ENCODE measurements at regions not wholly inside any gene's neighbourhood (a gene's known extent, or its start where the extent isn't known, plus 50 kb on each side); places are given as distances from the start of the nearest gene placed in this dataset.
"Not testable (repeated sequence)": the region's sequence is repeated elsewhere in the genome, so short reads cannot be mapped to it uniquely, and the experiment has no call there.

DNA sequence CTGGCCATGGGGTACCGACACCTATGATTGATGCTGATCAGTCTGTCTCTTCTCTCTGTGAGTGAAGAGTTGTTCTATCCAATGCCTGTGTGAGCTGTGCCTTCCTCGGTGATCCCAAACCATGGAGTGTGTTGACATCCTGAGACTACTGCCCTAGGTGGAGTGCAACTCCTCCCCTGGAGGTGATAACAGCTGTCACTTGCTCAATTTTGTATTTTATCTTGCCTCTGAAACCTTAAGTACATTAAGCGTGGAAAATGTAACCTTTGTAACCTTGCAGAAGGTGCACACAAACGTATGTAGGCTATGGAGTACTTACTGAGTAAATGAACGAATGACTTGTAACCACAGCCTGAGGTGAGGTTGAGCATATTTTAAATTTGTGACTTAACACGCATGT, 256.2 kb downstream of the FNDC1 start:
- H3K4me1 ChIP-seq (ENCODE audit: insufficient read depth, insufficient read length), result peaks cover 3% of the 10 kb centered on the region
- DNase-seq (ENCODE audit: low read depth, low spot score), result no peak
- no peak overlapping the region for H3K9ac ChIP-seq (ENCODE audit: insufficient read length, low read depth)
- H3K27me3 ChIP-seq (ENCODE audit: insufficient read depth, insufficient read length), result no peaks in the 10 kb centered on the region
- H3K4me3 ChIP-seq (ENCODE audit: insufficient read length, low read depth), result no peak overlapping the region
- TF ChIP-seq ZNF274 (IDR thresholded peaks at IDR 0.05; ENCODE audit: low read depth, low read length) (no peak), YY1 (IDR thresholded peaks at IDR 0.05; ENCODE audit: insufficient read depth, insufficient read length) (no peak), SUZ12 (IDR thresholded peaks at IDR 0.05; ENCODE audit: extremely low read depth, insufficient read depth, insufficient read length) (no peak)
- H3K36me3 ChIP-seq (ENCODE audit: insufficient read depth, insufficient read length, low read length), result no peaks in the 10 kb centered on the region
- H3K9me3 ChIP-seq (ENCODE audit: insufficient read depth, low read length), result no peaks in the 10 kb centered on the region

GRCh38 chr6:159422041-159422984, 253.1 kb downstream of the FNDC1 start:
- Histone ChIP-seq H3K9me3 (ENCODE audit: insufficient read depth, low read length) (no peaks in the 10 kb centered on the region), H3K36me3 (ENCODE audit: insufficient read depth, insufficient read length, low read length) (no peaks in the 10 kb centered on the region), H3K27me3 (ENCODE audit: insufficient read depth, insufficient read length) (no peaks in the 10 kb centered on the region), H3K4me3 (ENCODE audit: insufficient read length, low read depth) (no peak overlapping the region), H3K4me1 (ENCODE audit: insufficient read depth, insufficient read length) (peaks cover 3% of the 10 kb centered on the region), H3K9ac (ENCODE audit: insufficient read length, low read depth) (no peak overlapping the region)
- TF ChIP-seq YY1 (IDR thresholded peaks at IDR 0.05; ENCODE audit: insufficient read depth, insufficient read length), result no peak
- TF ChIP-seq ZNF274 (IDR thresholded peaks at IDR 0.05; ENCODE audit: low read depth, low read length), result no peak
- no peak for TF ChIP-seq SUZ12 (IDR thresholded peaks at IDR 0.05; ENCODE audit: extremely low read depth, insufficient read depth, insufficient read length)
- DNase-seq (ENCODE audit: low read depth, low spot score), result no peak

GRCh38 chr6:159421586-159421985, 252.4 kb downstream of the FNDC1 start:
- TF ChIP-seq SUZ12 (IDR thresholded peaks at IDR 0.05; ENCODE audit: extremely low read depth, insufficient read depth, insufficient read length), result no peak
- TF ChIP-seq YY1 (IDR thresholded peaks at IDR 0.05; ENCODE audit: insufficient read depth, insufficient read length), result no peak
- TF ChIP-seq ZNF274 (IDR thresholded peaks at IDR 0.05; ENCODE audit: low read depth, low read length), result no peak
- H3K4me1 ChIP-seq (ENCODE audit: insufficient read depth, insufficient read length), result peaks cover 3% of the 10 kb centered on the region
- no peaks in the 10 kb centered on the region for H3K27me3 ChIP-seq (ENCODE audit: insufficient read depth, insufficient read length)
- no peaks in the 10 kb centered on the region for H3K9me3 ChIP-seq (ENCODE audit: insufficient read depth, low read length)
- H3K4me3 ChIP-seq (ENCODE audit: insufficient read length, low read depth), result no peak overlapping the region
- H3K9ac ChIP-seq (ENCODE audit: insufficient read length, low read depth), result no peak overlapping the region
- H3K36me3 ChIP-seq (ENCODE audit: insufficient read depth, insufficient read length, low read length), result no peaks in the 10 kb centered on the region
- no peak for DNase-seq (ENCODE audit: low read depth, low spot score)

- peaks cover 3% of the 10 kb centered on the region for H3K4me1 ChIP-seq (ENCODE audit: insufficient read depth, insufficient read length)
- peaks cover 20% of the 10 kb centered on the region for H3K9me3 ChIP-seq (ENCODE audit: insufficient read depth, low read length)
- H3K27me3 ChIP-seq (ENCODE audit: insufficient read depth, insufficient read length), result no peaks in the 10 kb centered on the region
- H3K36me3 ChIP-seq (ENCODE audit: insufficient read depth, insufficient read length, low read length), result no peaks in the 10 kb centered on the region
- no peak overlapping the region for H3K4me3 ChIP-seq (ENCODE audit: insufficient read length, low read depth)
- DNase-seq (ENCODE audit: low read depth, low spot score), result no peak
- no peak for TF ChIP-seq YY1 (IDR thresholded peaks at IDR 0.05; ENCODE audit: insufficient read depth, insufficient read length)
- no peak for TF ChIP-seq SUZ12 (IDR thresholded peaks at IDR 0.05; ENCODE audit: extremely low read depth, insufficient read depth, insufficient read length)
- no peak for TF ChIP-seq ZNF274 (IDR thresholded peaks at IDR 0.05; ENCODE audit: low read depth, low read length)
- H3K9ac ChIP-seq (ENCODE audit: insufficient read length, low read depth), result no peak overlapping the region
Measured at GRCh38 chr6:159418997-159419396, 249.8 kb downstream of the FNDC1 start.

GRCh38 chr6:159416891-159417560, 247.8 kb downstream of the FNDC1 start:
- peaks cover 3% of the 10 kb centered on the region for H3K4me1 ChIP-seq (ENCODE audit: insufficient read depth, insufficient read length)

DNA sequence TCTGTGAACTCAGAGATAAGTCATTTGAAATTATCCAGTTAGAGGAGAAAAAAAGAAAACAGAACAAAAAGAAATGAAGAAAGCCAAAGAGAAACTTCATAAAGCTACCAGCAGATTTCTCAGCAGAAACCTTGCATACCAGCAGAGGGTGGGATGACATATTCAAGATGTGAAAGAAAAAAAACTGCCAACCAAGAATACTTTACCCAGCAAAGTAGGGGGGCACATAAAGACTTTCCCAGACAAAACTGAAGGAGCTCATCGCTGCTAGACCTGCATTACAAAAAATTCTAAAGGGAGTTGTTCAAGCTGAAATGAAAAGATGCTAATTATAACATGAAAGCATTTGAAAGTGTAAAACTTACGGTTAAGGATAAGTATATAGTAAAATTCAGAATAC, 246.3 kb downstream of the FNDC1 start:
- H3K27me3 ChIP-seq (ENCODE audit: insufficient read depth, insufficient read length), result no peaks in the 10 kb centered on the region
- no peaks in the 10 kb centered on the region for H3K4me1 ChIP-seq (ENCODE audit: insufficient read depth, insufficient read length)
- peaks cover 20% of the 10 kb centered on the region for H3K9me3 ChIP-seq (ENCODE audit: insufficient read depth, low read length)
- no peak overlapping the region for H3K4me3 ChIP-seq (ENCODE audit: insufficient read length, low read depth)
- DNase-seq (ENCODE audit: low read depth, low spot score), result no peak
- TF ChIP-seq ZNF274 (IDR thresholded peaks at IDR 0.05; ENCODE audit: low read depth, low read length) (no peak), YY1 (IDR thresholded peaks at IDR 0.05; ENCODE audit: insufficient read depth, insufficient read length) (no peak), SUZ12 (IDR thresholded peaks at IDR 0.05; ENCODE audit: extremely low read depth, insufficient read depth, insufficient read length) (no peak)
- no peaks in the 10 kb centered on the region for H3K36me3 ChIP-seq (ENCODE audit: insufficient read depth, insufficient read length, low read length)
- H3K9ac ChIP-seq (ENCODE audit: insufficient read length, low read depth), result no peak overlapping the region

More at GRCh38 chr6:159416891-159417560, 247.8 kb downstream of the FNDC1 start:
- no peaks in the 10 kb centered on the region for H3K36me3 ChIP-seq (ENCODE audit: insufficient read depth, insufficient read length, low read length)
- peaks cover 20% of the 10 kb centered on the region for H3K9me3 ChIP-seq (ENCODE audit: insufficient read depth, low read length)
- H3K27me3 ChIP-seq (ENCODE audit: insufficient read depth, insufficient read length), result no peaks in the 10 kb centered on the region
- no peak for DNase-seq (ENCODE audit: low read depth, low spot score)
- TF ChIP-seq YY1 (IDR thresholded peaks at IDR 0.05; ENCODE audit: insufficient read depth, insufficient read length), result no peak
- no peak for TF ChIP-seq ZNF274 (IDR thresholded peaks at IDR 0.05; ENCODE audit: low read depth, low read length)
- TF ChIP-seq SUZ12 (IDR thresholded peaks at IDR 0.05; ENCODE audit: extremely low read depth, insufficient read depth, insufficient read length), result no peak
- H3K9ac ChIP-seq (ENCODE audit: insufficient read length, low read depth), result no peak overlapping the region
- H3K4me3 ChIP-seq (ENCODE audit: insufficient read length, low read depth), result no peak overlapping the region

- no peak for DNase-seq (ENCODE audit: low read depth, low spot score)
- Histone ChIP-seq H3K4me3 (ENCODE audit: insufficient read length, low read depth) (no peak overlapping the region), H3K36me3 (ENCODE audit: insufficient read depth, insufficient read length, low read length) (no peaks in the 10 kb centered on the region), H3K27me3 (ENCODE audit: insufficient read depth, insufficient read length) (no peaks in the 10 kb centered on the region), H3K9me3 (ENCODE audit: insufficient read depth, low read length) (peaks cover 20% of the 10 kb centered on the region), H3K4me1 (ENCODE audit: insufficient read depth, insufficient read length) (no peaks in the 10 kb centered on the region), H3K9ac (ENCODE audit: insufficient read length, low read depth) (no peak overlapping the region)
- TF ChIP-seq YY1 (IDR thresholded peaks at IDR 0.05; ENCODE audit: insufficient read depth, insufficient read length), result no peak
- no peak for TF ChIP-seq SUZ12 (IDR thresholded peaks at IDR 0.05; ENCODE audit: extremely low read depth, insufficient read depth, insufficient read length)
- no peak for TF ChIP-seq ZNF274 (IDR thresholded peaks at IDR 0.05; ENCODE audit: low read depth, low read length)
Measured at GRCh38 chr6:159414711-159415110, 245.5 kb downstream of the FNDC1 start.

- H3K4me1 ChIP-seq (ENCODE audit: insufficient read depth, insufficient read length); H3K9ac ChIP-seq (ENCODE audit: insufficient read length, low read depth); H3K36me3 ChIP-seq (ENCODE audit: insufficient read depth, insufficient read length, low read length); DNase-seq (ENCODE audit: low read depth, low spot score); H3K27me3 ChIP-seq (ENCODE audit: insufficient read depth, insufficient read length); H3K4me3 ChIP-seq (ENCODE audit: insufficient read length, low read depth); H3K9me3 ChIP-seq (ENCODE audit: insufficient read depth, low read length): not testable (repeated sequence)
Measured at GRCh38 chr6:159407211-159407780, 238.1 kb downstream of the FNDC1 start.

Data from NT2/D1 (cell line).